ENCODE measurements at regions not wholly inside any gene's neighbourhood (a gene's known extent, or its start where the extent isn't known, plus 50 kb on each side); places are given as distances from the start of the nearest gene placed in this dataset.

DNA sequence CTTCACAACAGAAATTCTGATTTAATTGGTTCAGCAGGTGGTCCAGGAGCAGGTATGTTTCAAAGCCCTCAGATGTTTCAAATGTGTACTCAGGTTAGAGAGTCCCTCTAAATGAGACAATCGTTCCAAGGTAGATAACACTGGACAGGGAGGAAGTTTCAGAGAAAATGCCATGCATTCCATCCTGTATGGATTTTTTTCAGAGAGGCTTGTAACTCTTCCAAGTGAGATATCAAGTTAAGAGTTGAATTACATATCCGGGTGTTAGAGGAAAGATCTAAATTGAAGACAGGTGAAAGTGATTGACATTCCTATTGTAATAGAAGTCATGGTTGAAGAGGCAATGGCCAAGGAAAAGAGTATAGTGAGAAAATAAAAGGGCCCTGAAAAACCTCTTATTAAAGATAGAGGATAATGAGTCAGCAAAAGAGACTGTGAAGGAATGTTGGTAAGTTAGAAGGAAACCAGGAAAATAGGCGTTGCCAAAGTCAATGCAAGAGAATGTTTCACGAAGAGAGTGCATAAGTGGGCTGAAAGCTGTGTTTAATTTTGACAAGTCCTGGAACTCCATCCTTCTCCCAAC lies 105.8 kb downstream of the BMP4 start:
- H3K4me3 ChIP-seq = no peak overlapping the region
- no peaks in the 10 kb centered on the region for H3K4me1 ChIP-seq
- no peaks in the 10 kb centered on the region for H3K9me3 ChIP-seq
- no peaks in the 10 kb centered on the region for H3K27me3 ChIP-seq
- TF ChIP-seq, protein P1, sequence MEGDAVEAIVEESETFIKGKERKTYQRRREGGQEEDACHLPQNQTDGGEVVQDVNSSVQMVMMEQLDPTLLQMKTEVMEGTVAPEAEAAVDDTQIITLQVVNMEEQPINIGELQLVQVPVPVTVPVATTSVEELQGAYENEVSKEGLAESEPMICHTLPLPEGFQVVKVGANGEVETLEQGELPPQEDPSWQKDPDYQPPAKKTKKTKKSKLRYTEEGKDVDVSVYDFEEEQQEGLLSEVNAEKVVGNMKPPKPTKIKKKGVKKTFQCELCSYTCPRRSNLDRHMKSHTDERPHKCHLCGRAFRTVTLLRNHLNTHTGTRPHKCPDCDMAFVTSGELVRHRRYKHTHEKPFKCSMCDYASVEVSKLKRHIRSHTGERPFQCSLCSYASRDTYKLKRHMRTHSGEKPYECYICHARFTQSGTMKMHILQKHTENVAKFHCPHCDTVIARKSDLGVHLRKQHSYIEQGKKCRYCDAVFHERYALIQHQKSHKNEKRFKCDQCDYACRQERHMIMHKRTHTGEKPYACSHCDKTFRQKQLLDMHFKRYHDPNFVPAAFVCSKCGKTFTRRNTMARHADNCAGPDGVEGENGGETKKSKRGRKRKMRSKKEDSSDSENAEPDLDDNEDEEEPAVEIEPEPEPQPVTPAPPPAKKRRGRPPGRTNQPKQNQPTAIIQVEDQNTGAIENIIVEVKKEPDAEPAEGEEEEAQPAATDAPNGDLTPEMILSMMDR (IDR thresholded peaks at IDR 0.05) = no peak
- TF ChIP-seq POLR2A (IDR thresholded peaks at IDR 0.05) = no peak
- no peak overlapping the region for H3K27ac ChIP-seq
- DNase-seq = no peak
- H3K36me3 ChIP-seq = no peaks in the 10 kb centered on the region

DNA sequence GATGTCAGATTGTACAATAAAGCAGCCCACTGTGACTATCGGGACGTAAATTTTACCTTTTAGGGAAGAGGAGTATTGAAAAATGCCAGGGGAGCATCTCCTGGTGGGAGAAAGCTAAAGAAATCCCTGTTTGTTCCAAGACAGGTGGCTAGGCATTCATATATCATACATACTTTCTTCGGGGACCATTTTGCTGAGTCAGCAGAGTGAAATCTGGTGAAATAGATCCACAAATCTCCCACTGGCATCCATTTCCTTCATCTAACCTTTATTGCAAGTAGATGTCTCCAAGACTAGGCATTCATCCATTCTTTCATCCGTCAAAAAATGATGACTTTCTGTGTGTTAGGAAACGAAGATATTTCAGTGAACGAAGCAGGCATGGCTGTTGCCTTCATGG lies 107.1 kb downstream of the BMP4 start:
- Histone ChIP-seq H3K4me1 (no peaks in the 10 kb centered on the region), H3K4me3 (no peak overlapping the region), H3K9me3 (no peaks in the 10 kb centered on the region), H3K27ac (no peak overlapping the region), H3K27me3 (no peaks in the 10 kb centered on the region), H3K36me3 (no peaks in the 10 kb centered on the region)
- DNase-seq = no peak
- no peak for TF ChIP-seq POLR2A (IDR thresholded peaks at IDR 0.05)
- TF ChIP-seq, protein P1 (IDR thresholded peaks at IDR 0.05) = no peak

DNA sequence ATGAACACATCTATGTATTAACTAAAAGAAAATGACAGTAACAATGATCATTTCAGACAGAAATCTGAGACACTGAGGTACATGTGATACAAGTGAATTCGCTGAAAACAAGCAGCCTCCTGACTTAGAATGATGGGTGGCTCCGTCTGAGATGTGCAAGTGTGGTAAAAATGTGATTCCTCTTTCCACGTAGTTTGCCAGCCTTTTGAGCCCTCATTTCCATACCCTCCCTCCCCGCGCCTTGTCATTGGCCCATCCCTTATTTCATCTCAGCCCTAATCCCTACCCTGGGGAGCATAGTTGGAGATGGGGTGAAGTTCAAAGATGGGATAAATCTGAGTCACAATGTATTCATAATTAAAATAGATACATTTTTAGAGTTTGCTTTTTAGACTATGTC lies 107.8 kb downstream of the BMP4 start:
- Histone ChIP-seq H3K9me3 (no peaks in the 10 kb centered on the region), H3K36me3 (no peaks in the 10 kb centered on the region), H3K27me3 (no peaks in the 10 kb centered on the region), H3K27ac (no peak overlapping the region), H3K4me1 (no peaks in the 10 kb centered on the region), H3K4me3 (no peak overlapping the region)
- DNase-seq = no peak
- TF ChIP-seq, protein P1 (IDR thresholded peaks at IDR 0.05) = no peak
- no peak for TF ChIP-seq POLR2A (IDR thresholded peaks at IDR 0.05)

DNA sequence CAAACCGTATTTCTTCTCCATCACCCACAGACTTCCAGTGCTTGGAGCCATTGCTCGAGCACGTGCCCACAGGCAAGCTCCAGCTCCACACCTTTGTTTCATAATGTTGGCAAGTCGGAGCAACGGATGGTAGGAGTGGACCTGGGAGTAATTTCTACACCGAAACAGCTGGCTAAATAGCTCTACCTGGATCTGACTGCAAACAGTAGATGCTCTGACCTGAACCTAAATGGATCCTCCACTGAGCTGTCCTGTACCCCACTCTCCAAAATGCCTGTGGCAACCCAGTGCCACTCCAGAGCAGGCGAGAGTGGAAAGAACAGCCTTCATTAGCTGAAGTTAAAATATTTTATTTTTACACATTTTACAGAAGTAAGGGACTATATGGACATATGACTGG lies 108.7 kb downstream of the BMP4 start:
- TF ChIP-seq, protein P1 (IDR thresholded peaks at IDR 0.05) = no peak
- no peaks in the 10 kb centered on the region for H3K9me3 ChIP-seq
- no peak overlapping the region for H3K4me3 ChIP-seq
- H3K27ac ChIP-seq = no peak overlapping the region
- DNase-seq = no peak
- H3K36me3 ChIP-seq = no peaks in the 10 kb centered on the region
- H3K4me1 ChIP-seq = no peaks in the 10 kb centered on the region
- H3K27me3 ChIP-seq = no peaks in the 10 kb centered on the region

DNA sequence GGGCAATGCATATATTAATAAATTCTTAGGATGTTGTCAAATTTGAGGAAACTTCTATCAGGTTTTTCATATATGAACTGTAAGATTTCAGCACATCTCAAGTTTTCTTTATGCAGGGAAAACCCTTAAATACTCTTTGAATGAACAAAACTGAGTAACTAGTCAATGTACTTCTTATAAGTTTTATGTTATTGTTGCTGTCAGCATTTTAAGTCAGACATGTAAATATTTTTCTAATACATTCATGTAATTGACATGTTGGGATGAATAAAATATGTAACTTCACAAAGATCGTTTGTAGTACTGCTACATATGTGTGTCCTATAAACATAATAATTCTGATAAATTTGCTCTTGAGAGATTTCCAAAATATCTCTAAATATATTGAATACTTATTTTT lies 109.6 kb downstream of the BMP4 start:
- no peaks in the 10 kb centered on the region for H3K36me3 ChIP-seq
- no peak overlapping the region for H3K27ac ChIP-seq
- TF ChIP-seq, protein P1 (IDR thresholded peaks at IDR 0.05) = no peak
- no peak for TF ChIP-seq POLR2A (IDR thresholded peaks at IDR 0.05)
- H3K4me1 ChIP-seq = no peaks in the 10 kb centered on the region
- no peaks in the 10 kb centered on the region for H3K9me3 ChIP-seq
- no peak for DNase-seq
- H3K27me3 ChIP-seq = no peaks in the 10 kb centered on the region
- no peak overlapping the region for H3K4me3 ChIP-seq
